ENCODE measurements at regions not wholly inside any gene's neighbourhood (a gene's known extent, or its start where the extent isn't known, plus 50 kb on each side); places are given as distances from the start of the nearest gene placed in this dataset.

GRCh38 chr15:70254311-70254869 is 156.7 kb upstream of the TLE3 start:
- no peak for FAIRE-seq
- no peak for DNase-seq (ENCODE audit: low spot score)

GRCh38 chr15:70253461-70254156 is 155.9 kb upstream of the TLE3 start:
- DNase-seq (ENCODE audit: low spot score) (no peak), FAIRE-seq (no peak)

GRCh38 chr15:70252951-70253320 is 155.2 kb upstream of the TLE3 start:
- no peak for FAIRE-seq
- DNase-seq (ENCODE audit: low spot score) = no peak

- no peak for FAIRE-seq
- no peak for DNase-seq (ENCODE audit: low spot score)
These were observed 154.6 kb upstream of the TLE3 start for GRCh38 chr15:70252056-70252950.

- no peak for DNase-seq (ENCODE audit: low spot score)
- no peak for FAIRE-seq
These were observed 153.7 kb upstream of the TLE3 start for GRCh38 chr15:70251246-70251990.

GRCh38 chr15:70250208-70251201 is 152.8 kb upstream of the TLE3 start:
- FAIRE-seq (peak; percentile 42), DNase-seq (ENCODE audit: low spot score) (no peak)

GRCh38 chr15:70249616-70250015 is 151.9 kb upstream of the TLE3 start:
- no peak for FAIRE-seq
- no peak for DNase-seq (ENCODE audit: low spot score)

GRCh38 chr15:70248116-70249025 is 150.7 kb upstream of the TLE3 start:
- no peak for DNase-seq (ENCODE audit: low spot score)
- FAIRE-seq = no peak

GRCh38 chr15:70247281-70247680 is 149.6 kb upstream of the TLE3 start:
- FAIRE-seq = no peak

GRCh38 chr15:70246623-70247220 is 149.0 kb upstream of the TLE3 start:
- DNase-seq (ENCODE audit: low spot score) (no peak), FAIRE-seq (no peak)

More at GRCh38 chr15:70247281-70247680, 149.6 kb upstream of the TLE3 start:
- DNase-seq (ENCODE audit: low spot score) = no peak

GRCh38 chr15:70245932-70246622 is 148.4 kb upstream of the TLE3 start:
- DNase-seq (ENCODE audit: low spot score) = peak; percentile 91
- peak; percentile 67 for FAIRE-seq

GRCh38 chr15:70244978-70245542 is 147.3 kb upstream of the TLE3 start:
- FAIRE-seq (peak; percentile 13), DNase-seq (ENCODE audit: low spot score) (no peak)

GRCh38 chr15:70243686-70244540 is 146.2 kb upstream of the TLE3 start:
- DNase-seq (ENCODE audit: low spot score) (no peak), FAIRE-seq (no peak)

- DNase-seq (ENCODE audit: low spot score) = no peak
- FAIRE-seq = no peak
These were observed 145.4 kb upstream of the TLE3 start for GRCh38 chr15:70242951-70243685.

GRCh38 chr15:70241561-70242320 is 144.0 kb upstream of the TLE3 start:
- DNase-seq (ENCODE audit: low spot score) = no peak
- no peak for FAIRE-seq
